ENCODE measurements at regions not wholly inside any gene's neighbourhood (a gene's known extent, or its start where the extent isn't known, plus 50 kb on each side); places are given as distances from the start of the nearest gene placed in this dataset.

GRCh38 chr3:152620395-152620794, 214.5 kb upstream of the P2RY1 start:
- H3K27ac Mint-ChIP-seq: no peak overlapping the region
- H3K27me3 Mint-ChIP-seq: peaks cover 6 to 14% of the 10 kb centered on the region in 2 donors
- ATAC-seq: no peak
- peaks cover 2% of the 10 kb centered on the region for H3K9me3 Mint-ChIP-seq
- H3K4me3 Mint-ChIP-seq: no peak overlapping the region
- H3K4me1 Mint-ChIP-seq (ENCODE audit: low read depth in 2 of 2): no peaks in the 10 kb centered on the region
- no peak for DNase-seq (ENCODE audit: low spot score)
- H3K36me3 Mint-ChIP-seq: no peaks in the 10 kb centered on the region

DNA sequence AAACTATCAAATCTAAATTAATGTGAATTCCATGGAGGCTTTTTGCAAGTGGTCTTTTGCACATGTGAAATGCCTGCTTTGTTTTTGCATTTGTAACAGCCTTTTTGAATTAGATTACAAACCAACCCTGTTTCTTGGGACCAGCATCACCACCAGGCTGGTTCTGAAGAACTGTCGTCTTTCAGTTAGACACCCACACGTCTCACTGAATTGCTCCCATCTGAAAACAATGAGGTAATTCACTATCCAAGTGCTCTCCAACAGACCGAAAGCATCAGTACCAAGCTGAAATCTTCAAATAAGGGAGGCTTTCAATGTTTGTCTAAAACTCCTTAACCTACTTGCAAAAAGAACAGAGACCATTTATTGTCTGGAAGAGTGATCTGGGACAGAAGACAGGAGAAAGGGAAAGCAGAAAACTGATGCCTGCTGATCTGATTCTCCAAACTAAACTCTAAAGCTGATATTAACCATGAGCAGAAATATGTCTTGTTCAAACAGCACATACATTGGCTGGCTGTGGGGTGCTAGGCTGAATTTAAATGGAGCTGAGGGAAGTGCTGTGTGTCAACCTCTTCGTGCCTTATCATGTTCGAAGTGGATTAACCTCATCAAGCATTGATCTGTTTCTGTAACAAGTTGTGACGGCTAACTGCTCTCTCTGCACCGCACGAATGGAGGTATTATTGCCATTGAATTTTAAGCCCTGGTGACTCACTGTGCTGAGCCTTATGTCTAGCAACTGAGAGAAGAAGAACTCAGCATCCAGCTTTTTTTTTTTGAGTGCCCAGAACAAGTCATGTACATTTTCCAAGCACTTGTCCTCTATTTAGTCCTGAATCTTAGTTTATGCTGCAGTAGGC, 213.7 kb upstream of the P2RY1 start:
- no peaks in the 10 kb centered on the region for H3K4me1 Mint-ChIP-seq (ENCODE audit: low read depth in 2 of 2)
- peaks cover 2% of the 10 kb centered on the region for H3K9me3 Mint-ChIP-seq
- DNase-seq (ENCODE audit: low spot score) (no peak), ATAC-seq (no peak)
- H3K27ac Mint-ChIP-seq: no peak overlapping the region
- peaks cover 6 to 14% of the 10 kb centered on the region in 2 donors for H3K27me3 Mint-ChIP-seq
- H3K4me3 Mint-ChIP-seq: no peak overlapping the region
- no peaks in the 10 kb centered on the region for H3K36me3 Mint-ChIP-seq

DNA sequence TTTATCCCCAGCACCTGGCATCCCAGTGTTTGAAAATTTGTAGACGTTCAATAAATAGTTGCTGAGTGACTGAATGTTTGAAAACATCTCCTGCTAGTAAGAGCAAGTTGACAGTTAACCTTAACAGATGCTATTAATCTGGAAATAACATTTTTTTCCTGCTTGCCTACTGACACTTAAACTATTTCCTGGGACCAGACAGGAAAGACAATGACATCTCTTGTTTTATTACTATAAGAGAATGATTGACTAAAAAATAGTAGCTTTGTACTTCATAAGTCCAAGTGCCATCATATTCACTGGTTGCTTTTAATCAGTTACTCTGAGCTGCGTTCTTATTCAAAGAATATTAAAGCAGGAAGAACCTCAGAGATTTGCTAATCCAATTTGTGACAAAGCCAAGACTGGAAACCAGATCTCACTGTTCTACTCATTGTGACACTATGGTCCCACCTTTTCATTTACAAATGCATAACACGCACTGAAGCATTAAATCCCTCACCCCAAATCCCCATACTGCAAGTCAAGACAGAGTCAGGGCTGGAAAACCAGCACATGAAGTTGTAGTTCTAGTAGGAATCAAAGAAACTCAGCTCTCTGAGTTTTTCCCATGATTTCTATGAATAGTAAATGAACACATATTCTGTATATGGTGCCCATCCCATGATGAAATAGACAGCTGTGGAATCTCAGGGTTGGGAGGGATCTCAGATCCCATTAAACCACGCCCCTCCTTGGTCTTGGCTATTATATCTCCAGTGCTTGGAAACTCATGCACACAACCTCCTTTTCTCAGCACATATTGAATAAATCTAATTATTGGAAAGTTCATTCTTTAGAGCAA, 212.7 kb upstream of the P2RY1 start:
- no peak for ATAC-seq
- peaks cover 2% of the 10 kb centered on the region for H3K9me3 Mint-ChIP-seq

GRCh38 chr3:152622811-152623167, 212.1 kb upstream of the P2RY1 start:
- H3K9me3 Mint-ChIP-seq: peaks cover 2% of the 10 kb centered on the region
- H3K4me1 Mint-ChIP-seq (ENCODE audit: low read depth in 2 of 2): no peaks in the 10 kb centered on the region
- H3K4me3 Mint-ChIP-seq: no peak overlapping the region

More for the DNA sequence above, 212.7 kb upstream of the P2RY1 start:
- no peaks in the 10 kb centered on the region for H3K36me3 Mint-ChIP-seq
- no peaks in the 10 kb centered on the region for H3K4me1 Mint-ChIP-seq (ENCODE audit: low read depth in 2 of 2)
- DNase-seq (ENCODE audit: low spot score): no peak
- peaks cover 6 to 14% of the 10 kb centered on the region in 2 donors for H3K27me3 Mint-ChIP-seq
- H3K4me3 Mint-ChIP-seq: no peak overlapping the region
- H3K27ac Mint-ChIP-seq: no peak overlapping the region

DNA sequence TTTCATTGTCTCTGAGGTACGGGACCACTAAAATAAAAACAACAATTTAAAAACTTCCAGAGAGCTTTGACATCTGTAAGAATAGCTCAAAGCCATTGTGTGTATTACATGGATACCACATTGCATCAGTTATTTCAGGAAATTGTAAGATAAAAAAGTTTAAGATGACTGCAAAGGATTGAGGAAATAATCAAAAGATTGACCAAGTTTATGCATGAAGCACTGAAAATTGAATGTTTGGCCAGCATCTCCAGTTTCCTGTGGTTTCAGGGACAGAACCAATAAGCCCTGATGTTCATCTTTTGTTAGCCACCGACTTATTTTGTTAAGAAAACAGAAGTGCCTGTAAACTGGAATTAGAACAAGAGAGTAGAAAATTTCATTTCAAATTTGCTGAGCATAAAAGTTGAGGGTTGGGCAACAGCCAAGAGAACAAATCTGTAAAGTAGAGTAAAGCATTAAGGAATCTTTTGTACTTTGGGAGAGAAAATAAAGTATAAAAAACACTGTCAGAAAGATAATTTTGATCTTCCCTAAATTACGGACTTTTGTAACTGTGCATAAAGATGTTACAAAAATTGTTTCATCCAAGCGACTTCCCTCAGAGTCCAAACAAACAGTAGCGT, 211.5 kb upstream of the P2RY1 start:
- Mint-ChIP-seq H3K4me1 (ENCODE audit: low read depth in 2 of 2) (no peaks in the 10 kb centered on the region), H3K27me3 (peaks cover 6 to 14% of the 10 kb centered on the region in 2 donors), H3K27ac (no peak overlapping the region), H3K4me3 (no peak overlapping the region), H3K9me3 (peaks cover 2% of the 10 kb centered on the region), H3K36me3 (no peaks in the 10 kb centered on the region)
- ATAC-seq: no peak
- no peak for DNase-seq (ENCODE audit: low spot score)

More at GRCh38 chr3:152622811-152623167, 212.1 kb upstream of the P2RY1 start:
- ATAC-seq (no peak), DNase-seq (ENCODE audit: low spot score) (no peak)
- H3K27ac Mint-ChIP-seq: no peak overlapping the region
- peaks cover 6 to 14% of the 10 kb centered on the region in 2 donors for H3K27me3 Mint-ChIP-seq
- H3K36me3 Mint-ChIP-seq: no peaks in the 10 kb centered on the region

- DNase-seq (ENCODE audit: low spot score) (no peak), ATAC-seq (no peak)
- no peaks in the 10 kb centered on the region for H3K36me3 Mint-ChIP-seq
- H3K4me3 Mint-ChIP-seq: no peak overlapping the region
- no peaks in the 10 kb centered on the region for H3K4me1 Mint-ChIP-seq (ENCODE audit: low read depth in 2 of 2)
- peaks cover 3% of the 10 kb centered on the region for H3K9me3 Mint-ChIP-seq
- no peak overlapping the region for H3K27ac Mint-ChIP-seq
- H3K27me3 Mint-ChIP-seq: peaks cover 6 to 18% of the 10 kb centered on the region in 2 donors
Observed at GRCh38 chr3:152626226-152626625, 208.7 kb upstream of the P2RY1 start.

- peaks cover 3% of the 10 kb centered on the region for H3K9me3 Mint-ChIP-seq
- H3K27me3 Mint-ChIP-seq: peaks cover 4 to 13% of the 10 kb centered on the region in 2 donors
- no peaks in the 10 kb centered on the region for H3K4me1 Mint-ChIP-seq (ENCODE audit: low read depth in 2 of 2)
- no peak for ATAC-seq
- H3K4me3 Mint-ChIP-seq: no peak overlapping the region
- no peak for DNase-seq (ENCODE audit: low spot score)
- no peaks in the 10 kb centered on the region for H3K36me3 Mint-ChIP-seq
- no peak overlapping the region for H3K27ac Mint-ChIP-seq
Observed at GRCh38 chr3:152628496-152628895, 206.4 kb upstream of the P2RY1 start.

DNA sequence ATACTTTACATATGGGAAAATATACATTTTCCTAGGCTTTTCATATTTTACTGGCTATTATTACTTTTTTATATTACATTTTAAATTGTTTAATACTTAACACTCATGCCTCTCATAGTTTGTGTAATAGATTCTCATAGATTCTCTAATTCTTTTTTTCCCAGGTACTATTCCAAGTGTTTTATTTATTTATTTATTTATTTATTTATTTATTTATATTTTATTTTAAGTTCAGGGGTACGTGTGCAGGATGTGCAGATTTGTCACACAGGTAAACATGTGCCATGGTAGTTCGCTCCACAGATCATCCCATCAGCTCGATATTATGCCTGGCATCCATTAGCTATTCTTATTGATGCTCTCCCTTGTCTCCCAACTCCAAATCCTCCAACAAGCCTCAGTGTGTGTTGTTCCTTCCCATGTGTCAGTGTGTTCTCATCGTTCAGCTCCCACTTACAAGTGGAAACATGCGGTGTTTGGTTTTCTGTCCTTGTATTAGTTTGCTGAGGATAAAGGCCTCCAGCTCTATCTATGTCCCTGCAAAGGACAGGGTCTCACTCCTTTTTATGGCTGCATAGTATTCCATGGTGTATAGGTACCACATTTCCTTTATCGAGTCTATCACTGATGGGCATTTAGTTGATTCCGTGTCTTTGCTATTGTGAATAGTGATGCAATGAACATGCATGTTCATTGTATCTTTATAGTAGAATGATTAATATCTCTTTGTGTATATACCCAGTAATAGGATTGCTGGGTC, 205.4 kb upstream of the P2RY1 start:
- peaks cover 3% of the 10 kb centered on the region for H3K9me3 Mint-ChIP-seq
- peaks cover 8 to 19% of the 10 kb centered on the region in 2 donors for H3K27me3 Mint-ChIP-seq
- H3K4me3 Mint-ChIP-seq: no peak overlapping the region
- DNase-seq (ENCODE audit: low spot score) (no peak), ATAC-seq (no peak)
- H3K36me3 Mint-ChIP-seq: no peaks in the 10 kb centered on the region
- no peak overlapping the region for H3K27ac Mint-ChIP-seq
- H3K4me1 Mint-ChIP-seq (ENCODE audit: low read depth in 2 of 2): no peaks in the 10 kb centered on the region

GRCh38 chr3:152635389-152635788, 199.5 kb upstream of the P2RY1 start:
- H3K4me1 Mint-ChIP-seq (ENCODE audit: low read depth in 2 of 2): no peaks in the 10 kb centered on the region

GRCh38 chr3:152636651-152637050, 198.3 kb upstream of the P2RY1 start:
- H3K36me3 Mint-ChIP-seq: no peaks in the 10 kb centered on the region
- H3K27ac Mint-ChIP-seq: no peak overlapping the region
- ATAC-seq (no peak), DNase-seq (ENCODE audit: low spot score) (no peak)
- peaks cover 6 to 14% of the 10 kb centered on the region in 2 donors for H3K27me3 Mint-ChIP-seq
- no peaks in the 10 kb centered on the region for H3K4me1 Mint-ChIP-seq (ENCODE audit: low read depth in 2 of 2)
- no peaks in the 10 kb centered on the region for H3K9me3 Mint-ChIP-seq
- no peak overlapping the region for H3K4me3 Mint-ChIP-seq

More at GRCh38 chr3:152635389-152635788, 199.5 kb upstream of the P2RY1 start:
- Mint-ChIP-seq H3K4me3 (no peak overlapping the region), H3K27ac (no peak overlapping the region), H3K27me3 (peaks cover 6 to 15% of the 10 kb centered on the region in 2 donors), H3K36me3 (no peaks in the 10 kb centered on the region), H3K9me3 (peaks cover 3% of the 10 kb centered on the region)
- DNase-seq (ENCODE audit: low spot score) (no peak), ATAC-seq (no peak)

DNA sequence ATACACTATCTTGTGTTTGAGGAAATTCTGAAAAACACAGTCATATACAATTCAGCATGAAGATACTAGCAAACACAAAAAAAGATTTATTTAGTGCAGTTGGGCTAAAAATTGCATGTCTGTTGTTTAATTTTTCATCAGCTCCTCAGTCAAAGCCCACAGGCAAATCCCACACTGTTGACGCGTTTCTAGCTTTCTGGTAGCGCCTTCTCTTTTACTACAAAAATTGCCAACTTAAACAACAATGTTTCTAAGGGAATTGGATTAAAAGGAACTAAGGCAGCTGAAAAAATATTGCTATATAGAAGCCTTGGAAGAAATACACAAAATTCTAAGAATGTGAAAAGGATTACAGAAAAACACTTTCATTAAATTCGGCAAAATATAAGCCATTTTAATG, 196.7 kb upstream of the P2RY1 start:
- peaks cover 6 to 14% of the 10 kb centered on the region in 2 donors for H3K27me3 Mint-ChIP-seq

DNA sequence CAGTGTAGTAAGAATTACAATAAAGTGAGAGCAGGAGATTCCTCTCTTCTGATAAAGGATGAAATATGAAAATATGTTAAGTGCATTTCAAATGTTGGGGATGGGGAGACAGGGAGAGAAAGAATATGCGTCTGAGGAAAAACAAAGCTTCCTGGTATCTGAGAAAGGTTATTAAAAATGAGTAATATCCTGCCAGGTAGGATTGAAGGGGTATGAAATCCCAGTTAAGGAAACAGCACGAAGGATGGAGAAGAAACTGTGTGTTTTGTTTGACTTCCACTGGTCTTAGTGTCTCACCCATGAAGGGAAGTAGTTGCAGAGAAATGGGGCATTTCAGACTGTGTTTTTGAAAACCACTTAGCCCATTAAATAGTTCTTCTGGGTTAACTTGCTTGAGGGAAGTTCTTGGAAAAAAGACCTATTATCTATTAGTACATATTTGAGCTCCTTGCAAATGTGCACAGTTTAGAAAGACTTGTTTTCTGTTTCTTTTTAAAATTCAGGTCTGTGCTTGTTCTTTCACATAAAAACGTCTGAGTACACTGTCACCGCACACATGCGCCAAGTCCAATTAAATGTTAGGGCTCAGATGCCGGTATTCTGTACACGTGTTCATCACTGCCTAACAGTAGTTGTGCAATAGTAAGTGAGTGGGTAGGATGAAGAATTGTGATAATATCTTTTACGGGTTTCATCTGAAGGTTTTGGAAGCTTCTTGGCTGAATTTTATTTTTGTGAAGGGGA, 196.1 kb upstream of the P2RY1 start:
- DNase-seq (ENCODE audit: low spot score) (no peak), ATAC-seq (no peak)
- Mint-ChIP-seq H3K9me3 (no peaks in the 10 kb centered on the region), H3K4me3 (no peak overlapping the region), H3K27ac (no peak overlapping the region), H3K4me1 (ENCODE audit: low read depth in 2 of 2) (no peaks in the 10 kb centered on the region), H3K27me3 (peaks cover under 1 to 7% of the 10 kb centered on the region in 2 donors), H3K36me3 (no peaks in the 10 kb centered on the region)

More for the DNA sequence above, 196.7 kb upstream of the P2RY1 start:
- H3K4me1 Mint-ChIP-seq (ENCODE audit: low read depth in 2 of 2): no peaks in the 10 kb centered on the region
- DNase-seq (ENCODE audit: low spot score) (no peak), ATAC-seq (no peak)
- H3K9me3 Mint-ChIP-seq: no peaks in the 10 kb centered on the region
- no peak overlapping the region for H3K4me3 Mint-ChIP-seq
- H3K36me3 Mint-ChIP-seq: no peaks in the 10 kb centered on the region
- H3K27ac Mint-ChIP-seq: no peak overlapping the region

DNA sequence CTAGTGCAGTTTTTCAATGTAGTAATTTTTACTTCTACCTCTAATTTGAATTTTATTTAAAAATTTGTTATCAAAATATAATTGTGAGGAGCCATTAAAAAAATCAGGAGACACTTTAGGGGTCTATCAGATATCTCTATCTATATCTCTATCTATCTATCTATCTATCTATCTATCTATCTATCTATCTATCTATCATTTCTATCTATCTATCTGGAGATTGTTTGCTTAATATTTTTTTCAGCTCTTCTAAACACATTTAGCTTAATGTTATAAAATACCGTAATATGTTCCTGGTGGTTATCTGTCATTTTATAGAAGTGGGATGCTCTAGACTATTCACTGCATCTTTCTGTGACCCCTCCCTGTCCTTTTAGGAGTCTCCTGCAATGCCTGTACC, 193.7 kb upstream of the P2RY1 start:
- no peak for DNase-seq (ENCODE audit: low spot score)
- no peak overlapping the region for H3K27ac Mint-ChIP-seq
- H3K36me3 Mint-ChIP-seq: no peaks in the 10 kb centered on the region
- H3K27me3 Mint-ChIP-seq: peaks cover 0 to 14% of the 10 kb centered on the region in 2 donors
- H3K9me3 Mint-ChIP-seq: peaks cover 7% of the 10 kb centered on the region
- no peak for ATAC-seq
- no peak overlapping the region for H3K4me3 Mint-ChIP-seq
- H3K4me1 Mint-ChIP-seq (ENCODE audit: low read depth in 2 of 2): no peaks in the 10 kb centered on the region
